Thoracic aorta (tissue), 2 donors: ENCODE measurements at regions not wholly inside any gene's neighbourhood (a gene's known extent, or its start where the extent isn't known, plus 50 kb on each side); places are given as distances from the start of the nearest gene placed in this dataset.

Experiments used
- ATAC-seq: fragments of 150-250 bp; one replicate; pipeline ENCODE4 v1.8.0; 2017; ENCODE audit warnings: low read depth; ENCODE audit not compliant: insufficient number of reproducible peaks, low FRiP score
- DNase-seq: peaks from one replicate; pipeline ENCODE4 v3.0.0-alpha.2; 2020; ENCODE audit warnings: low spot score
- H3K27ac ChIP-seq, 2 donors: fragments of 200-600 bp; sonication (generic); 1 replicate in 1 of 2; 2 replicates in 1 of 2; pipeline ENCODE4 v1.5.1; 2016; ENCODE audit warnings: mild to moderate bottlenecking in 2 of 2, moderate library complexity in 2 of 2
- H3K27me3 ChIP-seq: fragments of 200-600 bp; sonication (generic); replicated peaks from 2 replicates; pipeline ENCODE4 v1.6.0; 2016; ENCODE audit warnings: mild to moderate bottlenecking; ENCODE audit not compliant: insufficient read depth
- H3K36me3 ChIP-seq: fragments of 200-600 bp; sonication (generic); one replicate; pipeline ENCODE4 v1.5.1; 2016
- H3K4me1 ChIP-seq, 2 donors: fragments of 200-600 bp; sonication (generic); 1 replicate in 1 of 2; 2 replicates in 1 of 2; pipeline versions ENCODE4 v1.5.1 to v1.6.0; 2016; ENCODE audit warnings: low read depth in 2 of 2, mild to moderate bottlenecking in 1 of 2; ENCODE audit not compliant: control insufficient read depth in 1 of 2
- H3K4me3 ChIP-seq: fragments of 200-600 bp; sonication (generic); 2 replicates; pipeline ENCODE4 v1.5.1; 2016; ENCODE audit warnings: mild to moderate bottlenecking
- H3K9me3 ChIP-seq: fragments of 200-600 bp; sonication (generic); 2 replicates; pipeline ENCODE4 v1.5.1; 2016
- CTCF ChIP-seq: fragments of 200-600 bp; sonication (generic); IDR thresholded peaks from one replicate; pipeline ENCODE4 v1.5.1; 2019; ENCODE audit warnings: antibody characterized with exemption

GRCh38 chr20:39822667-39823066 is 860.5 kb downstream of the DHX35 start:
- no peak overlapping the region for H3K27ac ChIP-seq
- no peak for TF ChIP-seq CTCF

GRCh38 chr20:39813190-39813829 is 851.2 kb downstream of the DHX35 start:
- Histone ChIP-seq H3K9me3 (no peaks in the 10 kb centered on the region), H3K4me1 (peaks cover 0 to 3% of the 10 kb centered on the region in 2 donors), H3K27ac (no peak overlapping the region), H3K27me3 (no peaks in the 10 kb centered on the region), H3K4me3 (no peak overlapping the region), H3K36me3 (no peaks in the 10 kb centered on the region)
- DNase-seq (no peak), ATAC-seq (no peak)
- no peak for TF ChIP-seq CTCF

More at GRCh38 chr20:39822667-39823066, 860.5 kb downstream of the DHX35 start:
- DNase-seq (no peak), ATAC-seq (no peak)
- H3K9me3 ChIP-seq = no peaks in the 10 kb centered on the region
- H3K27me3 ChIP-seq = no peaks in the 10 kb centered on the region
- peaks cover 0 to 8% of the 10 kb centered on the region in 2 donors for H3K4me1 ChIP-seq
- no peak overlapping the region for H3K4me3 ChIP-seq
- no peaks in the 10 kb centered on the region for H3K36me3 ChIP-seq

- H3K4me1 ChIP-seq = peaks cover 0 to 3% of the 10 kb centered on the region in 2 donors
- no peak for DNase-seq
- no peaks in the 10 kb centered on the region for H3K27me3 ChIP-seq
- TF ChIP-seq CTCF = no peak
- no peak overlapping the region for H3K27ac ChIP-seq
- no peaks in the 10 kb centered on the region for H3K9me3 ChIP-seq
- no peak for ATAC-seq
- H3K4me3 ChIP-seq = no peak overlapping the region
- no peaks in the 10 kb centered on the region for H3K36me3 ChIP-seq
Measured at GRCh38 chr20:39812116-39812515, 850.0 kb downstream of the DHX35 start.

- Histone ChIP-seq H3K4me1 (peaks cover 0 to 3% of the 10 kb centered on the region in 2 donors), H3K4me3 (no peak overlapping the region), H3K9me3 (no peaks in the 10 kb centered on the region), H3K27ac (no peak overlapping the region), H3K27me3 (no peaks in the 10 kb centered on the region), H3K36me3 (no peaks in the 10 kb centered on the region)
- no peak for TF ChIP-seq CTCF
- ATAC-seq = no peak
- DNase-seq = no peak
Measured at GRCh38 chr20:39810309-39810708, 848.2 kb downstream of the DHX35 start.

GRCh38 chr20:39808613-39809012 is 846.5 kb downstream of the DHX35 start:
- TF ChIP-seq CTCF = no peak
- H3K27ac ChIP-seq = no peak overlapping the region
- no peaks in the 10 kb centered on the region for H3K36me3 ChIP-seq
- ATAC-seq = no peak
- no peaks in the 10 kb centered on the region for H3K27me3 ChIP-seq
- DNase-seq = no peak
- H3K4me1 ChIP-seq = peaks cover 0 to 3% of the 10 kb centered on the region in 2 donors
- H3K4me3 ChIP-seq = no peak overlapping the region
- no peaks in the 10 kb centered on the region for H3K9me3 ChIP-seq
